NB4 (cell line): ENCODE measurements at regions not wholly inside any gene's neighbourhood (a gene's known extent, or its start where the extent isn't known, plus 50 kb on each side); places are given as distances from the start of the nearest gene placed in this dataset.

Source experiments
- CTCF ChIP-seq: IDR thresholded peaks from one replicate; pipeline ENCODE4 v1.5.1; 2012; ENCODE audit warnings: low read depth, low read length
- POLR2A ChIP-seq: IDR thresholded peaks from 2 replicates; pipeline ENCODE4 v1.6.1; 2011; ENCODE audit warnings: mild to moderate bottlenecking; ENCODE audit not compliant: insufficient read length; ENCODE audit errors: extremely low read depth

- TF ChIP-seq CTCF (no peak), POLR2A (no peak)
Observed at GRCh38 chr10:33913194-33913593, 578.7 kb upstream of the NRP1 start.
